Immature natural killer cell (primary cell): ENCODE measurements at regions not wholly inside any gene's neighbourhood (a gene's known extent, or its start where the extent isn't known, plus 50 kb on each side); places are given as distances from the start of the nearest gene placed in this dataset.

Source experiments
- DNase-seq, 3 donors: peaks; one replicate each; pipeline ENCODE4 v3.0.0; 2022; ENCODE audit warnings: mixed read lengths in 1 of 3
- H3K27ac Mint-ChIP-seq, 6 donors: one replicate each; pipeline ENCODE4 v1.8.0; 2020; ENCODE audit warnings: mixed read lengths in 6 of 6, mild to moderate bottlenecking in 5 of 6, inconsistent platforms in 4 of 6, moderate library complexity in 3 of 6
- H3K27me3 Mint-ChIP-seq, 3 donors: one replicate each; pipeline ENCODE4 v1.8.0; 2020 to 2021; ENCODE audit warnings: low read depth in 3 of 3, mild to moderate bottlenecking in 3 of 3, mixed read lengths in 3 of 3, moderate library complexity in 3 of 3, inconsistent platforms in 1 of 3
- H3K36me3 Mint-ChIP-seq, 3 donors: one replicate each; pipeline ENCODE4 v1.8.0; 2020; ENCODE audit warnings: mixed read lengths in 3 of 3, inconsistent platforms in 2 of 3, mild to moderate bottlenecking in 2 of 3
- H3K4me1 Mint-ChIP-seq, 2 donors: one replicate each; pipeline ENCODE4 v1.8.0; 2020; ENCODE audit warnings: inconsistent platforms in 2 of 2, mild to moderate bottlenecking in 2 of 2, mixed read lengths in 2 of 2, moderate library complexity in 1 of 2
- H3K4me3 Mint-ChIP-seq, 5 donors: one replicate each; pipeline ENCODE4 v1.8.0; 2020; ENCODE audit warnings: mild to moderate bottlenecking in 5 of 5, mixed read lengths in 5 of 5, inconsistent platforms in 3 of 5, moderate library complexity in 3 of 5
- H3K9me3 Mint-ChIP-seq, 6 donors: one replicate each; pipeline ENCODE4 v1.8.0; 2020; ENCODE audit warnings: mild to moderate bottlenecking in 6 of 6, mixed read lengths in 6 of 6, inconsistent platforms in 4 of 6, moderate library complexity in 3 of 6

DNA sequence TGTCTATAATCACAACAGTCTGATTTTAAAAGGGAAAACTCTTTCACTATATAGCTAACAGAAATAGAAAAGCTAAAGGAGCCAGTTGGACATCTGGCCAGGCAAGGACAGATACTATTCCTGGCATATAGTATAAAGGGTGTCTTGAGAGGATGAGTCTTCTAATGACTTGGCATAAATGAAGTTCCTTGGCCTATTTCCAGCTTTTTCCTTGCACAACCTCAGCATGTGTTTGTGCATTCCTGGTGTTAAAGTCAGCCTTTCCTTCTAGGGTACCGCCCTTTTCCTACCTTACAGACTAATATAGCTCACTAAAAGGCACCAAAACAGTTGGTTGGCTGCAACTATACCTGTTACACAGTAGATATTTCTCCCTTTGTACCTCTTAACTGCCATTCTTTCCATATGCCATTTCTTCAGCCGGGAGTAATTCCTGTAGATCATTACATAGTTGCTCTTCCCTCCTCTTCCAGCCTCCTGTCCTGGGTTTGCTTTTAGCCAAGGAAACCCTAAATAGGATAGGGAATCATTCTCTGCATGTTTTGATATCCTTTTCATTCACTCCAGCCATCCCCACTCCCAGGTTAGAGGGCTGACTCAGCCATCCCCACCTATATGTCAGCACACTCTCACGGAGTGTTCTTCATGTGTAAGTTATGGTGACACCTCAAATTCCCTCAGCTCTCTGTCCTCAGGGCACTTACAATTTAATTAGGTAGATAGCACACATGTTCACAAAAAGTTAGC is 102.1 kb upstream of the MDFIC start:
- Mint-ChIP-seq H3K9me3 (peaks cover 0 to 3% (median 0%) of the 10 kb centered on the region in 6 donors), H3K27me3 (peaks cover under 1 to 2% (median 2%) of the 10 kb centered on the region in 3 donors), H3K4me1 (no peaks in the 10 kb centered on the region), H3K27ac (no peak overlapping the region), H3K4me3 (no peak overlapping the region), H3K36me3 (no peaks in the 10 kb centered on the region)
- no peak for DNase-seq

GRCh38 chr7:114821030-114821900 is 100.6 kb upstream of the MDFIC start:
- no peak overlapping the region for H3K27ac Mint-ChIP-seq
- peaks cover 4 to 11% (median 6%) of the 10 kb centered on the region in 6 donors for H3K9me3 Mint-ChIP-seq
- DNase-seq = no peak
- no peaks in the 10 kb centered on the region for H3K4me1 Mint-ChIP-seq
- H3K4me3 Mint-ChIP-seq = no peak overlapping the region
- H3K27me3 Mint-ChIP-seq = peaks cover 2 to 5% (median 3%) of the 10 kb centered on the region in 3 donors
- H3K36me3 Mint-ChIP-seq = peaks cover 0 to 3% (median 3%) of the 10 kb centered on the region in 3 donors

GRCh38 chr7:114822131-114822530 is 99.8 kb upstream of the MDFIC start:
- Mint-ChIP-seq H3K27me3 (peaks cover 3 to 9% (median 3%) of the 10 kb centered on the region in 3 donors), H3K27ac (no peak overlapping the region), H3K4me3 (no peak overlapping the region), H3K4me1 (no peaks in the 10 kb centered on the region), H3K9me3 (peaks cover 5 to 19% (median 11%) of the 10 kb centered on the region in 6 donors), H3K36me3 (peaks cover 3 to 4% (median 3%) of the 10 kb centered on the region in 3 donors)
- no peak for DNase-seq

DNA sequence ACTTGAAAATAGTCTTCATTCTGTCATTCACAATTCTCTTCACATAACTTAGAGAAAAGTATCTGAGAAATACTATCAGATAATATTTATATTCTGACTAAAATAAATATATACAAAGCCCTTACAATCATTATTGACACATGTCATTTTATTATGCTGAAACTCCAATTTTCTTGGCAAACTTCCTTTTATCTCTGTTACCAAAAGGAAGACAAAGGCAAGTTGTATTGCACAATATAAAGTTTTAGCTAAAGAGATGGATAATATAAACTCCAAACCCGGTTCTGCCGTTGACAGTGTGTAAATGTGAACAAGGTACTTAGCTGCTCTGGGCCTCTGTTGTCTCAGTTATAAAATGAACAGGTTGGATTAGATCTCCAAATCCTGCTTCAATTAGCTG is 99.0 kb upstream of the MDFIC start:
- no peak overlapping the region for H3K4me3 Mint-ChIP-seq

GRCh38 chr7:114823290-114823689 is 98.6 kb upstream of the MDFIC start:
- H3K4me1 Mint-ChIP-seq = no peaks in the 10 kb centered on the region
- DNase-seq = no peak
- H3K27me3 Mint-ChIP-seq = peaks cover 3 to 9% (median 5%) of the 10 kb centered on the region in 3 donors
- H3K27ac Mint-ChIP-seq = no peak overlapping the region
- H3K4me3 Mint-ChIP-seq = no peak overlapping the region
- peaks cover 3 to 4% (median 3%) of the 10 kb centered on the region in 3 donors for H3K36me3 Mint-ChIP-seq
- peaks cover 5 to 20% (median 14%) of the 10 kb centered on the region in 6 donors for H3K9me3 Mint-ChIP-seq

More for the DNA sequence above, 99.0 kb upstream of the MDFIC start:
- Mint-ChIP-seq H3K27ac (no peak overlapping the region), H3K9me3 (peaks cover 5 to 20% (median 14%) of the 10 kb centered on the region in 6 donors), H3K36me3 (peaks cover 3 to 4% (median 3%) of the 10 kb centered on the region in 3 donors), H3K4me1 (no peaks in the 10 kb centered on the region), H3K27me3 (peaks cover 3 to 9% (median 5%) of the 10 kb centered on the region in 3 donors)
- no peak for DNase-seq

DNA sequence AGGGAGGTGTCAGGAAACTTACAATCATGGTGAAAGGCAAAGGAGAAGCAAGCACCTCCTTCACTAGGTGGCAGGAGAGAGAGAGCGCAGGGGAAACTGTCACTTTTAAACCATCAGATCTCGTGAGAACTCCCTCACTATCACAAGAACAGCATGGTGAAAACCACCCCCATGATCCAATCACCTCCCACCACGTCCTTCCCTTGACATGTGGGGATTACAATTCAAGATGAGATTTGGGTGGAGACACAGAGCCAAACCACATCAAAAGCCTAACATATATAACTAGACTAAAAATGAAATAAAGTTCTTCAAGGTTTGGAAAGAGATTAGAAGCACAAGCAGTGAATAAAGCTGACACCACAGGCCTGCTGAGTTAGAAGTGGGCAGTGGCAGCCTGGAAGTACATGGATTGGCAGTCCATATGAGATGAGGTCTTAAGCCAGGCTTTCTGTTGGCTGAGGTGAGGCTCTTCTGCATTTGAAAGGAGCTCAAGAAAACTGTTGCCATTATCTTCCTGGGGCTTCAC is 96.4 kb upstream of the MDFIC start:
- Mint-ChIP-seq H3K27me3 (peaks cover 3 to 7% (median 5%) of the 10 kb centered on the region in 3 donors), H3K27ac (no peak overlapping the region), H3K36me3 (peaks cover 3 to 4% (median 3%) of the 10 kb centered on the region in 3 donors), H3K4me1 (no peaks in the 10 kb centered on the region), H3K4me3 (no peak overlapping the region), H3K9me3 (peaks cover 5 to 20% (median 14%) of the 10 kb centered on the region in 6 donors)
- DNase-seq = no peak

GRCh38 chr7:114830952-114831351 is 90.9 kb upstream of the MDFIC start:
- H3K4me1 Mint-ChIP-seq = no peaks in the 10 kb centered on the region
- H3K4me3 Mint-ChIP-seq = no peak overlapping the region
- H3K36me3 Mint-ChIP-seq = peaks cover under 1 to 4% (median 2%) of the 10 kb centered on the region in 3 donors
- DNase-seq = no peak
- H3K9me3 Mint-ChIP-seq = peaks cover 2 to 14% (median 10%) of the 10 kb centered on the region in 6 donors
- H3K27me3 Mint-ChIP-seq = peaks cover 4 to 6% (median 4%) of the 10 kb centered on the region in 3 donors
- H3K27ac Mint-ChIP-seq = no peak overlapping the region

DNA sequence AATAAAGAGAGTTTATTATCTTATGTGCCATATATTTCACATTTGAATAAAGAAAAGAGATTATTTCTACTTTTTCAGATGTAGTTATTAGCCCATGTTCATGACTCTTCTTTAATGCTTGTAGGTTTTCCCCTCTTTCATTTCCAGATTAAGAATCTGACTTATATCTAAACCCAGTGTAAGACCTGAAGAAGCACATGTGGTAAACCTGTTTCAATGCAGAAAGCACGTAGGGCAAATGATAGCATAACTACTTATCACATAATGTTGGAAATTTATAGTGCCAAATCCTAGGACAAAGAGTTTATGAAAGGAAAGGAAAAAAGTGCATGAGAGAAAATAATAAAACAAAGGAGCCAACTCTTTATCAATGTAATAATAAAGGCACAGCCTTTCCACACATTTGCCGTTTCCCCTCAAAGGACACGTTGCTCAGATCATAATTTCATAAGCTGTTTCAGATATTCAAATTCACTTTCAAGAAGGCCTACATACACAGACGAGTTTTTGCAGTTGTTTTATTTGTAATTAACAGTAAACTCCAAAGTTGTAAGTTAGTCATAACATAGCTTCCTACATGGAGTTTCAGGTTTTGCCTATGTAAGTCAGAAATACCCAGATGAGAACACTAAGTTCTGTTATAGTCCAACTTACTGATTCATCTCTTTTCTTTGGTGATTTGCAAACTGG is 88.8 kb upstream of the MDFIC start:
- Mint-ChIP-seq H3K9me3 (no peaks in the 10 kb centered on the region), H3K27me3 (peaks cover 0 to 3% (median 2%) of the 10 kb centered on the region in 3 donors), H3K27ac (no peak overlapping the region), H3K36me3 (no peaks in the 10 kb centered on the region), H3K4me3 (no peak overlapping the region), H3K4me1 (no peaks in the 10 kb centered on the region)
- DNase-seq = no peak

GRCh38 chr7:114835303-114835702 is 86.6 kb upstream of the MDFIC start:
- H3K9me3 Mint-ChIP-seq = no peaks in the 10 kb centered on the region
- H3K4me1 Mint-ChIP-seq = no peaks in the 10 kb centered on the region
- H3K27ac Mint-ChIP-seq = no peak overlapping the region
- peaks cover 0 to 4% (median 3%) of the 10 kb centered on the region in 3 donors for H3K27me3 Mint-ChIP-seq
- no peak for DNase-seq
- H3K36me3 Mint-ChIP-seq = no peaks in the 10 kb centered on the region
- H3K4me3 Mint-ChIP-seq = no peak overlapping the region

DNA sequence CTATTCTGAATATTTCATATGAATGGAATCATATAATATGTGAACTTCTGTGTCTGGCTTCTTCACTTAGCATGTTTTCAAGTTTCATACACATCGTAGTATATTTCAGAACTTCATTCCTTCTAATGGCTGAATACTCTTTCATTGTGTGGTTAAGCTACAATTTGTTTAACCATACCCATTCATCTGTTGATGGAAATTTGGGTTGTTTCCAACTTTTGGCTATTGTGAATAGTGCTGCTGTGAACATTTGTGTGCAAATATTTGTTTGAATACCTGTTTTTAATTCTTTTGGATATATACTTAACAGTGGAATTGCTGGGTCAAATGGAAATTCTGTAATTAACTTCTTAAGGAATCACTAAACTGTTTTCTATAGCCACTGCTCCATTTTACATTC is 86.0 kb upstream of the MDFIC start:
- Mint-ChIP-seq H3K4me3 (no peak overlapping the region), H3K27me3 (peaks cover 0 to 4% (median 3%) of the 10 kb centered on the region in 3 donors), H3K27ac (no peak overlapping the region), H3K36me3 (no peaks in the 10 kb centered on the region), H3K9me3 (no peaks in the 10 kb centered on the region), H3K4me1 (no peaks in the 10 kb centered on the region)
- no peak for DNase-seq

DNA sequence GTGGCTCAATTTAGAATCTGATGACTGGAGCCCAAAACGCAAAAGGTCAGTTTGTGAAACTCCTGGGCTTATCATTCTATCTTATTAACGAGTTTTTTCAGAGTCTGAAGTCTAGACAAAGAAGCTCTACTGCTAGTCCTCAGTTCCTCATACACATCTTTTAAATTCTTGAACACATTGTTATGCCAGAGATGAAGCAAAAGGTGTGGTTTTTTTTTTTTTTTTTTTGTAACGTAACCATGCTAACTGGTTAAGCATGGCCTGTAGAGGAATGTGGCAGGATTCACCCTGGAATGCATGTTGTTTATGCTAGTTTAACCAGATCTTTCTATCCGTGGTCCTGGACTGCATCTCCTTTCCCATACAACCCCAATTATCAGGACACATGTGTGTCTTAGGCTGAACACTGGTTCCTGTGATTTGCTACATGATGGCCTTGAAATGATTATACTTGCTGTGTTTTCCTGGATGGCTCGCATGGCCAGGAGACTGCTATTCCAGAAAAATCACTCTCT is 79.3 kb upstream of the MDFIC start:
- DNase-seq = no peak
- peaks cover 2 to 5% (median 5%) of the 10 kb centered on the region in 3 donors for H3K27me3 Mint-ChIP-seq
- H3K27ac Mint-ChIP-seq = no peak overlapping the region
- no peaks in the 10 kb centered on the region for H3K36me3 Mint-ChIP-seq
- no peaks in the 10 kb centered on the region for H3K9me3 Mint-ChIP-seq
- no peak overlapping the region for H3K4me3 Mint-ChIP-seq
- no peaks in the 10 kb centered on the region for H3K4me1 Mint-ChIP-seq

- H3K27ac Mint-ChIP-seq = no peak overlapping the region
- H3K4me3 Mint-ChIP-seq = no peak overlapping the region
- H3K27me3 Mint-ChIP-seq = peaks cover 2 to 5% (median 5%) of the 10 kb centered on the region in 3 donors
- DNase-seq = no peak
- H3K4me1 Mint-ChIP-seq = no peaks in the 10 kb centered on the region
- no peaks in the 10 kb centered on the region for H3K9me3 Mint-ChIP-seq
- H3K36me3 Mint-ChIP-seq = no peaks in the 10 kb centered on the region
Measured at GRCh38 chr7:114843102-114843501, 78.8 kb upstream of the MDFIC start.

DNA sequence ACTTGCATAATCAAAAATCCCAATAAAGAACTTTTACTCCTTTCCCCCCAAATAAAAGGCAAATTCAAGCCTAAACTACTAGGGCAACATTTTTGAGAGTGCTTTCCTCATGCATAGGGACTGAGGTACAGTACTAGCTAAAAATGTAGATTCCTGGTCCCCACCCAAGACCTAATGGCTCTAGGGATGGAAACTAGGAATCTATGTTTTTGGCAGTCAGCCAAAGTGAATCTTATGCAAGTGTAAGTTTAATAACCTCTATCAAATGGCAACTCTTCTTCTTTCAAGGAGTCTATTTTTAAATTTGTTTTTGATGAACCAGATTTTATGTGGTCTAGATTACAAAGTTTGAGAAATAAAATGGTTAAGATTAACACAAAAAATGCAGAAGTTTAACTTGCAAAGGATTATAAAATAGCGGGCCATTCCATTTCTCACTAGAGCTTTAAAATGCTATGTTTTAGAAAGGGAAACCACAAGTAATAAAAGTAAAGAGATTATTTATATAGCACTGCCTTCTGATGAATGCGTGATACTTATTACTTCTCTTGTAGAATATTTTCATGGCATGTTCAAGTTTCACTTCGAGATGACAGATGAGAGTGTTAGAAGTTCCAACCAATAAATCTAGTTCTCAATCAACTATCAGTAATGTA is 70.4 kb upstream of the MDFIC start:
- H3K36me3 Mint-ChIP-seq = no peaks in the 10 kb centered on the region
- DNase-seq = no peak
- no peak overlapping the region for H3K27ac Mint-ChIP-seq
- no peaks in the 10 kb centered on the region for H3K9me3 Mint-ChIP-seq
- no peak overlapping the region for H3K4me3 Mint-ChIP-seq
- no peaks in the 10 kb centered on the region for H3K4me1 Mint-ChIP-seq
- peaks cover 0 to 2% (median 0%) of the 10 kb centered on the region in 3 donors for H3K27me3 Mint-ChIP-seq
